Kidney tubule cell (primary cell): ENCODE measurements at regions not wholly inside any gene's neighbourhood (a gene's known extent, or its start where the extent isn't known, plus 50 kb on each side); places are given as distances from the start of the nearest gene placed in this dataset.

Experiments used
- DNase-seq: peaks from one replicate; pipeline ENCODE4 v3.0.0-alpha.2; 2018; ENCODE audit warnings: low spot score

DNA sequence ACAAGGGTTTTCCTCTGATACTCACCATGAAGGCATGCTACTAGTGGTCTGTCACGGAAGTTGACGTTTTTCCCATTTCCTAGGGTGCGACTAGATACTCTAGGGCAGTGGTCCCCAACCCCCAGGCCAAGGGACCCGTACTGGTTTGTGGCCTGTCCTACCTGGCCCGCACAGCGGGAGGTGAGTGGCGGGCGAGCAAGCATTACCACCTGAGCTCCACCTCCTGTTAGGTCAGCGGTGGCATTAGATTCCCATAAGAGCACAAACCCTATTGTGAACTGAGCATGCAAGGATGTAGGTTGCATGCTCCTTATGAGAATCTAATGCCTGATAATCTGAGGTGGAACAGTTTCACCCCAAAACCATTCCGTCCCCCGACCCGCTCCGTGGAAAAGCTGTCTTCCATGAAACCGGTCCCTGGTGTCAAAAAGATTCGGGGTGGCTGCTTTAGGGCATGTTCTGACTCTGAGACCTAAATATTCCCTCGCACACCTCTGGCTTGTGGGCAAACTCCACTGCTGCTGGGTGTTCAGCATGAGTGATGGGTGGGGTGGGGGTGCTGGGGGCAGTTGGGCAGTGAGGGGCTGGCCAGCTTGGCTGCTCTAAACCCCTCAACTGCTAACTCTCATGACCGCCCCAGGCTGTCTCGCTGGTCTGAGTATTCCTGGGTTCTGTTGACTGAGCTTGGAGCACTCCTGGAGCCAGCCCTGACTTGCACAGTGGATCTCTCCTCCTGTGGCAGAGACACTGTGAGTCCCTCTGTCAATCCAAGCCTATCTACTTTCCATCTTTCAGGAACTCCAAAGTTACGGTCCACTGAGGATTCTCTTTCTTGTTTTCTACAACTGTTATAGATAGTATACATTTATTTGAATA, 78.3 kb upstream of the NEK6 start:
- no peak for DNase-seq

DNA sequence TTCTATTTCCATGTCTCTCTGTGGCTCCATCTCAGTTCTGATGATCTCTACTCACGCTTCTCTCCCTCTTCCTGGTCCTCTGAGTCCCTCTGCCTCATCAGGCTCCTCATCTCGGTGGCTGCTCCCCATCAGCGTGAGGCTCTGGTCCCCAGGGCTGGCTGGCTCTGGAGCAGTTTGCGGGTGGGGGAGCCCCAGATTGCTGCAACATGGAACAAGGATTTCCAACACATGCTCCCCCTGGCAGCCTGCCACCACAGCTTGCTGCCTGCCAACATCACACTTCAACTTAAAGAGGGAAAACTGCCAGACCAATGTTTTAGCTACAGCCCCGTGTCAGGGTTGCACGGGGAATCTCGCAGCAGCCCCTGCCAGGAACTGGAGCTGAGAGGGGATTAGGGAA, 77.2 kb upstream of the NEK6 start:
- DNase-seq: no peak

DNA sequence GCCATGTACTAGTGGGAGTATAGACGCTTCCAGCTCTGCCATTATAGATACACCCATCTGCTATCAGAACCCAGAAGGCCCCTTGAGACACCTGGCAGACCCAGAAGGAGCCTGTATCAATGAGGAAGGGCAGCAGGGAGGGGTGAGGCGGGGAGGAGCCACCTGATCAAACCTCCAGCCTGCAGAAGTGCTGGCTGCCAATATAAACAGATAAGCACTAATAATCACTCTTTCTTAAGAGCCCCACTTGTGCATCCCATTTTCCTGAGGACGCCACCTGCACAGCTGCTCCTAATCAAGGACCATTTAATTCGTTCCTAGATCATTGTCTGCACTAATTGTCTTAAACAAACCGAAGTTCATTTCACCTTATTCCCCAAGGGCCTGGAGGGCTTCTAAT, 75.0 kb upstream of the NEK6 start:
- DNase-seq: no peak

DNA sequence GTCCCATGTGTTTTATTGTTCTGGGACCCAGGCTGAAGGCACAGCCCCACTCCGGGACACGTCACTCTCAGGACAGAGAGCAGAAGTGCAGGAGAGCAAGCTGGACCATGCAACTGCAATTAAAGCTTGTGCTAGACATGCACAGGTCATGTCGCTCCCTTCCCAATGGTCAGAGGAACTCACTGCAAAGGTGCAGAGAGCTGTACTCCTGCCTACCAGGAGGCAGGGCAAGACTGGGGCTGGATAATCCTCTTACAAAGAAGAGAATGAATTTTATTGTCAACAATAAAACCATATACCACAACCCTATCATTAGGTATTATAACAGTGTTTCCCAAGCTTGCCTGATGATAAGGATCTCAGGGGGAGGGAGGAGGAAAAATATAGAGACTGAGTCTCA, 74.0 kb upstream of the NEK6 start:
- DNase-seq: no peak

DNA sequence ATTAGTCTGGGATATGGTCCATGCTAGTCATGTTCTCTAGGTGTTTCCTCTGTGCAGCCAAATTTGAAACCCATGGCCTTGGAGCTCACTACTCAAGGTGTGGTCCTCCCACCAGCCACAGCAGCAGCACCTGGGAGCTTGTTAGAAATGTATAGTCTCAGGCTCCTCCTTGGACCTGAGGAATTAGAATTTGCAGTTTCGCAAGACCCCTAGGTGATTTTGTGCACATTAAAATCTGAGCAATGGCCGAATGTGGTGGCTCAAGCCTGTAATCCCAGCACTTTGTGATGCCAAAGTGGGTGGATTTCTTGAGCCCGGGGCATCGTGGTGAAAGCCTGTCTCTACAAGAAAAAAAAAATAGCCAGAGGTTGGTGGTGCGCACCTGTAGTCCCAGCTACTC, 72.3 kb upstream of the NEK6 start:
- no peak for DNase-seq

DNA sequence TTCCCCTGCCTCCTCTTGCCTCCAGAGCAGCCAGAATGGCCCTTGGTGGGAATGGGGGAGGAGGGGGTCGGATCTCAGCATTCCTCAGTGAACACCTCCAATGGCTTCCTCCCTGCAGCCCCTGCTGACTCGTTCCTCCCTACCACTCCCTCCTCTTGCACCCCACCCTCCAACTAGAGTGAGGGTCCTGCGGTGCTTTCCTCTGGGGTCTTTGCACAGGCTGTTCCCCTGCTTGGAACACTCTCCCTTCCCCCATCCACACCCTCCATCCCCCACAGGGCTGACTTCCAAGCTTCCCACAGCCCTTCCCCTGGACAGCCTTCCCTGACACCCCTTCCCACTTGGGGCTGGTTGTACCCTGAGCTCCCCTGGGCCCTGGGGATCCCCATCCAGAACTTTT, 70.4 kb upstream of the NEK6 start:
- no peak for DNase-seq

DNA sequence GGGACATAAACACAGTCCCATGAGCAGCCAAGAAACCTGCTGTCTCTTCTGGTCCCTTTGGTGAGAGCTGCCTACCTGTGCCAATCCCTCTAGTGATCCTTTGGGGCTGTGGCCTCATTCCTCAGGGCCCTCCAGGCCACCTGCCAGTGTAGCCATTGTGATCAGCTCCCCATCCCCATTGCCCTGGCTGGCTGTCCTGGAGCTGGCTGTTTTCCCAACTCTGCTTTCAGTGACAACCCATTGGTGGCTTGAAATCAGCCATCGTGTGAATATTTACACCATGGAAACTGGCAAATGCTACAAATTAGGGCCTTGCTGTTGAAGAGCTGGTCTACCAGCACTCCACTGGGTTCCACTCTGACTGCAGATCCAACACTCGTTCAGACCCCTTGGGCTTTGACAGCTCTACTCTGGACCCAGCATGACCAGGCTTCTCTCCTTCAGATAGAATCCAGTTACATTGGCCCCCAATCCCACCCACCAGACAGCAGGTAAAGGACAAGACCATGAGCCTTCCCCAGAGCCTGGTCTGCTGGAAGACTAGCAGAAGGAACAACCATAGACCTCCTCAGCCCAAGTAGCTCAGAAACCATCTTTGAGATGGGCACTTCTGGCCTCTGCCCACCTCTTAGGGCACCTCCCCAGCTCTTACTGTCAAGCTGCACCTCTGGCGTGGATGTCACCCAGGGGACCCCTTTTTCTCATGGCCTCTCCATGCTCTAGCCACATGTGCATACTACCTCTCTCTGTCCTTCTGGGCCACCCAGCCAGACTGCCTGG, 69.2 kb upstream of the NEK6 start:
- no peak for DNase-seq

DNA sequence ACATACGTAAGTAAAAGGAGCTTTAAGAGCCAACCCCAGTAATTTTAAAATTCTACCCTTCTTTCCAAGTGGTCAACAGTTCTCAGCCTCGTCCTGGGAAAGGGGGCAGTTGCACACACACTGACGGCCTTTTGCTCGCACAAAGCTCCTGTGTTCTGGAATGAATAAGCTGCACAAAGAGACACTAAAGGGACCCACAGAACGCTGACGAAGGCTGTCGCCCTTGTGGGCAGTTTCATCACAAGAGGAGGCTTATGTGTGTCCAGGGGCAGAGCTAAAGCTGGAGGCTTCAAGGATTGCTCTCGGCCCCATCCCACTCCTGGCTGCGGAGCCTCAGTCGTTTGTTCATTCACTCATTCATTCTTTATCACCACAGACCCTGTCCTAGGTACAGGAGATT, 67.0 kb upstream of the NEK6 start:
- no peak for DNase-seq

DNA sequence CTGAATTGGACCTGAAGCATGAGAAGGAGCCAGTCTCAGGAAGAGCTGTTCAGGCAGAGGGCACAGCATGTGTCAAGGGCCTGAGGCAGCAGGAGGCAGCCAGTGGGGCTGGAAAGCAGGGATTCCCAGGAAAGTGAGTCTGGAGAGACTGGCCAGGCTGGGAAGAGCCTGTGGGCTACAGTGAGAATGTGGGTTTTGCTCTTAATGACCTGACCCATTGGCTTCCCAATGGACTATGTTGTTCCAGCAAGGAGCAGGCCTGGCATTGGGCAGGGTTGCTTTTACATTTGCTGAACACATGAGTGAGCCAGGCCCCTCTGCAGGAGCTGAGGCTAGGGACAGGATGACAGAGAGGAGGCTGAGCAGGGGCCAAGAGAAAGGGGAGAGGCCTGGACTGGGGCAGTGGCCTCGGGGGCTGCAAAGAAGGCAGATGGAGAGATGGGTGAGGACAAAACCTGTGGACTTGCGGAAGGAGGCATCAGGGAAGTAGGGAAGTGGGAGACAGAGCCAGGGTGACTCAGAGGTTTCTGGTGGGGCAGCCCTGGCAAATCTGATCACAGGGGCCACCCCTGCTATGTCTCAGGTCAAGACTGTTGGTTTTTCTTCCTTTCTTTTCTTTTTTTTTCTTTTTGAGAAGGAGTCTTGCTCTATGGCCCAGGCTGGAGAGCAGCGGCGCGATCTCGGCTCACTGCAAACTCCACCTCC, 65.9 kb upstream of the NEK6 start:
- DNase-seq: no peak

DNA sequence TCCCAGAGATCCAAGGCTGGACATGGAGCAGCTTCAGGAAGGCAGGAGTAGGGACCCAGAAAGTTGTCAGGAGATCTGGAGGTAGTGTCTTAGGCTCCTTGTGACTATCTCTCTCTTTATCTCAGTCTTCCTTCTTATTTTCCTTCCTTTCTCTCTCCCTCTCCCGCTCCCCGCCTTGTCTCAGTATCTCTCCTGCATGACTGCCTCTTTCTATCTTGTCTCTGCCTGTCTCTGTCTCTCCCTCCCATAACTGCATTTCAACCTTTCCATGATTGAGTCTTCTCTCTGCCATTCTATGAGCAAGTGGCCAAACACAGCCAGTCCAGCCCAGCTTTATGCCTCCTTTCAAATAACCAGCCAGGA, 61.0 kb upstream of the NEK6 start:
- DNase-seq: no peak

DNA sequence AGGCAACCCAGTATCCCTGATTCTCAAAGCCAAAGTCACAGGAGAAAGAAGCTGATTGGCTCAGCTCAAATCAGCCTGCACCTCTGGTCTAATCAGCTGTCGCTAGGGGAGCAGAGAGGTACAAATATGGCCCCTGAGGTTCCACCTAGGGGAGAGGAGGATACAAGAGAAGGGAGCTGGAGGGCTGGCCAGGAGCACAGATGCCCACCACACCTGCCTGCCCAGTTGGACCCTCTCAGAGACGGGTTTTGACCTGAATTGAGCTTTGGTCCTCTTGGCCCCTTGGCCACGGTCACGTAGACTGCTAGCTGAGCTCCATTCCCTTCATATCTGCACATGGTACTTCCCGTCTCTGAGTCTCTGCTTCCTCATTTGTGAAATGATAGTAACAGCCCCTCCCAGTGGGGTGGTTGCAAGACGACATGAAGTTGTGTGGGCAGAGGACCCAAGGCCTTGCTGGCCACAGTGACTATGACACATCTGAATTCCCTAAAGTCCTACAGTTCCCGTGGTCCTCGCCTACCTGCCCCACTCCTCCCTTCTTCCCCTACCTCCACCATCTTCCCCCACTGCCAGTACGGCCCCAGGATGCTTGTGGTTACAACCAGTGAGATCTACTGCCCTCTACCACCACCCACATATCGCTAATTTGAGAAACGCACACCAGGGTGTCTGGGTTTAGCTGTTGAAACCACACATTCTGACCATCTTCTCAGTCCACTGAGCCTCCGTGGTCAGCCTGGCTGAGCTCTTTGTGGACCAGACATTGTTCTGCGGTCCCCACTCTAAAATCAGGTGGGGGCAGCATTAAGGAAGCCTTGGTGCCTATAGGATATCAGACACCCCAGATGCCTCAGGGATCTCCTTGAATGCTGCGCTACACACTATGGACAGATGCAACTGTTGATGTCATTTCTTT, 60.3 kb upstream of the NEK6 start:
- no peak for DNase-seq

DNA sequence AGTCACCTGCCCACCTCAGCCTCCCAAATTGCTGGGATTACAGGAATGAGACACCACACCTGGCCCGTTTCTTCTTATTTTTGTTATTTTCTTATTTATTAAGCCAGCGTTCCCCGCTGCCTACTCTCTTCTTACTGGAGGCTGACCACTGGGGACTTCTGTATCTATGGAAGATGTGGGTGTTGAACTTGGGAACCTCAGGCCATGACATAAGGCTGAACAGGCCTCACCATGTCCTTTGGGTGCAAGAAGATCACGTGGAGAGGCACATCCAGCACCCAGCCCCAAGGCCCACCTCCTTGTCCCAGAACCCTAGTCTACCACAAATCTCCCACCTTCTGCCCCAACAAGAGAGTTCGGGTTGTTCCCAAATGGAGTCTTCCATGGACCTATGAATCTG, 59.4 kb upstream of the NEK6 start:
- no peak for DNase-seq

DNA sequence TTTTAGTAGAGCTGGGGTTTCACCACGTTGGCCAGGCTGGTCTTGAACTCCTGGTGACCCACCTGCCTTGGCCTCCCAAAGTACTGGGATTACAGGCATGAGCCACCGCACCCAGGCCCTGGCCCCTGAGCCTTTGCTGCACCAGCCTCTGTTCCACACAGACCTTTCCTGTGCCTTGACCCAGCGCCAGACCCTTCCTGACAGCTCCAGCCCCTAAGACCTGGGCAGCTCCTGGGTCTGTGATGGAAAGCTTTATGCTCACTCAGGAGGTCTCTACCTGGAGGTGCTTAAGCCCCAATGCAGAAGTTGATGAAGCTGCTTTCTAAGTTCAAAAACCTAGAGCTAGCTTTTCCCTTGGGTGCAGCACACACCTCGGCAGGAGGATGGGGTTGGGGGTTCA, 58.8 kb upstream of the NEK6 start:
- DNase-seq: no peak

DNA sequence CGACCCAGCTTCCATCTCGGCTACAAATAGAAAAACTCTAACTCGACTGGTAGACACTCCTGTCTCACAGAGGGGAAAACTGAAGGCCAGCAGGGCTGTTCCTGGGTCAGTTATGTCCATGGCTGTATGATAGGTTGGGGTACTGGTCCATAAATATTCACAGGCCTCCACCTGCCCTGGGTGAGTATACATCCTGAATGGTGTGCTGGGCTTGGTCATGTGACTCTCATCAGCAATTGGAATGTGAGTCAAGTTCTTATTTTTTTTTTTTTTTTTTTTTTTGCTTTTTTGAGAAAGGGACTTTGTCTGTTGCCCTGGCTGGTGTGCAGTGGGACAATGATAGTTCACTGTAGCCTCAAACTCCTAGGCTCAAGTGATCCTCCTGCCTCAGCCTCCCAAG, 58.3 kb upstream of the NEK6 start:
- DNase-seq: no peak

DNA sequence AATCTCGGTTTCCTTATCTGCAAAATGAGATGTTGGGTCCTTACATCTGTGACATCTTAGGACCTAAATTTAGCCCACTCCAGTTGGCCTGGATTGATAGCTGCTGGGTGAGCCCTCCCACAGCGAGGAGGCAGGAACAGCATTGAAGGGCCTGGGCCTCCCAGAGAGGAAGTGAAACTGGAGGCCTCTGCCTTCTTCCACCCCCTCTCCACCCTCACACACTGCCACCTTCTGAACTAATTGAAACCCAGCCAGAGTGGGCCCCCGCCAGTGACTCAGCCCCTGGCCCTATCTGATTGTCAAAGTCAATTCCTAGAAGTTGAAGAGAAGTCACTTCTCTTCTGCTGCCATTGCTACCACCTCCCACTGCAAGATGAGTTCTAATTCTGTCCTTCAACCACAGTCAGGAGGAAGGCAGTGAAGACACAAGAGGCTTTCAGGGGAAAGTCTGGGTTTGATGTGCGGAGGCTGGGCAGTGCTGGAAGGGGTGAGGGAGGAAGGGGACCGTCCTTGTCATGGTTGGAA, 55.2 kb upstream of the NEK6 start:
- DNase-seq: no peak

DNA sequence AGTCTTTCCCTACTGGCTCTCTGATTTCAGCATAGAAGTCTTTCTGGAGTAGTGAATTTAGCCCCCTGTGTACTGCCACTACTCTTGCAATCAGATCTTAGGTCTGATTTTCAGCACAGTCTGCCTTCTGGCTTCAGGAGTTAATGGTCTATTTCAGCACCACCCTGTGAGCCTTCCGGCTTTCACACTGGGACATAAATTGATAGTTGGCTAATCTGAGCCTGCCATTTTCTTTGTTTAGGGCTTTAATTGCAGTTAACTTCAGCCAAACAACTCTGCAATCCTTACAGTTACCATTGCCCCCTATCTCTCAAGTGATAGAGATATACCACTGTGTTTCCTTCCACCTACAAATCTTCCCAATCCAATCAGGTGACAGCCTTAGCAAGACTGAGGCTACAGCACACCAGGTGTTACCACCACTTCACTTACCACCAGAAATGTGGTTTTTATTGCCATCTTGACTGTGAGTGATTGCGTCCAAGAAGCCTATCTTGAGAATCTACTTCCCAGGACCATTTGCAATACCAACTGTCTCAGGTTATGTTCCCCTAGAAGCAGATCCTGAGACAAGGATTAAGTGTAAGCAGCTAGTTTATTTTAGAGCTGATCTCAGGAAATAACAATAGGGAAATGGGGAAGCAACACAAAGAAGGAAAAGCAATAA, 51.9 kb upstream of the NEK6 start:
- no peak for DNase-seq

DNA sequence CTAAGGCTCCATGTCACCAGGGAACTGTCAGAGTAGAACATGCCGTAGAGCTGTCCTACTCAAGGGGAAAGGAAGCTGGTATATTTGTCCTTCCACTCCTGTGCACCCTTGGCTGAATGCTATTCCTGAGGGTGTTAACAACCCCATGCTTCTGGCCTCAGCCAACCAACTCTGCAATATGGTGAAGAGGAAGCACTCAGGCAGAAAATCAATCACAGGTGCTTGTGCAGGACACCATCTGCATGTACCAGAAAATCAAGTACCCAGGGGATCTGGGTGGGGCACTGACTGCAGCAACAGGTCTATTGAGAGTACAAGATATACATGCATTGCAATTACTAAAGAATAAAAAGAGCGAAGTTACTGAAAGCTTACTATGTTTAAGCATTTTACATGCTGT, 51.4 kb upstream of the NEK6 start:
- DNase-seq: no peak
